ENCODE measurements at regions not wholly inside any gene's neighbourhood (a gene's known extent, or its start where the extent isn't known, plus 50 kb on each side); places are given as distances from the start of the nearest gene placed in this dataset.

- DNase-seq = no peak
- no peaks in the 10 kb centered on the region for H3K27me3 Mint-ChIP-seq
- no peaks in the 10 kb centered on the region for H3K36me3 Mint-ChIP-seq
- H3K4me3 Mint-ChIP-seq = no peak overlapping the region
- no peaks in the 10 kb centered on the region for H3K4me1 Mint-ChIP-seq
- POLR2A ChIA-PET = no interaction called here
- H3K9me3 Mint-ChIP-seq = peaks cover 0 to 15% (median 0%) of the 10 kb centered on the region in 9 donors
- no peak for ATAC-seq
- no peak overlapping the region for H3K27ac Mint-ChIP-seq
These were observed 643.8 kb upstream of the TENM4 start for GRCh38 chr11:80084608-80085007.

- POLR2A ChIA-PET = no interaction called here
- Mint-ChIP-seq H3K9me3 (peaks cover 0 to 15% (median 0%) of the 10 kb centered on the region in 9 donors), H3K4me1 (no peaks in the 10 kb centered on the region), H3K27me3 (no peaks in the 10 kb centered on the region), H3K27ac (peak overlapping the region in 1 of 10 donors; percentile 72), H3K36me3 (no peaks in the 10 kb centered on the region), H3K4me3 (no peak overlapping the region)
- DNase-seq = no peak
- ATAC-seq = no peak
These were observed 642.7 kb upstream of the TENM4 start for GRCh38 chr11:80083531-80083951.

- no peak for ATAC-seq
- POLR2A ChIA-PET = no interaction called here
These were observed 641.6 kb upstream of the TENM4 start for GRCh38 chr11:80082406-80082805.

GRCh38 chr11:80077113-80077512, 636.3 kb upstream of the TENM4 start:
- H3K27me3 Mint-ChIP-seq = no peaks in the 10 kb centered on the region
- H3K9me3 Mint-ChIP-seq = peaks cover 0 to 13% (median 5%) of the 10 kb centered on the region in 9 donors
- H3K4me3 Mint-ChIP-seq = no peak overlapping the region
- POLR2A ChIA-PET = no interaction called here
- no peak overlapping the region for H3K27ac Mint-ChIP-seq
- no peaks in the 10 kb centered on the region for H3K36me3 Mint-ChIP-seq
- ATAC-seq (no peak), DNase-seq (no peak)
- no peaks in the 10 kb centered on the region for H3K4me1 Mint-ChIP-seq

More at GRCh38 chr11:80082406-80082805, 641.6 kb upstream of the TENM4 start:
- Mint-ChIP-seq H3K27ac (no peak overlapping the region), H3K4me3 (no peak overlapping the region), H3K9me3 (peaks cover 0 to 9% (median 0%) of the 10 kb centered on the region in 9 donors), H3K4me1 (no peaks in the 10 kb centered on the region), H3K36me3 (no peaks in the 10 kb centered on the region), H3K27me3 (no peaks in the 10 kb centered on the region)
- no peak for DNase-seq

GRCh38 chr11:80074837-80075236, 634.0 kb upstream of the TENM4 start:
- no peaks in the 10 kb centered on the region for H3K4me1 Mint-ChIP-seq
- no peaks in the 10 kb centered on the region for H3K27me3 Mint-ChIP-seq
- POLR2A ChIA-PET = no interaction called here
- no peak for ATAC-seq
- no peak overlapping the region for H3K27ac Mint-ChIP-seq
- DNase-seq = no peak
- peaks cover 0 to 15% (median 5%) of the 10 kb centered on the region in 9 donors for H3K9me3 Mint-ChIP-seq
- H3K36me3 Mint-ChIP-seq = no peaks in the 10 kb centered on the region
- H3K4me3 Mint-ChIP-seq = no peak overlapping the region

- Mint-ChIP-seq H3K36me3 (no peaks in the 10 kb centered on the region), H3K4me3 (no peak overlapping the region), H3K27ac (no peak overlapping the region), H3K9me3 (peaks cover 0 to 18% (median 2%) of the 10 kb centered on the region in 9 donors), H3K27me3 (no peaks in the 10 kb centered on the region), H3K4me1 (no peaks in the 10 kb centered on the region)
- DNase-seq = no peak
- no peak for ATAC-seq
- POLR2A ChIA-PET = no interaction called here
These were observed 625.5 kb upstream of the TENM4 start for GRCh38 chr11:80066291-80066690.

- POLR2A ChIA-PET = no interaction called here
- no peaks in the 10 kb centered on the region for H3K36me3 Mint-ChIP-seq
- H3K4me1 Mint-ChIP-seq = no peaks in the 10 kb centered on the region
- H3K27me3 Mint-ChIP-seq = no peaks in the 10 kb centered on the region
- H3K9me3 Mint-ChIP-seq = peaks cover 2 to 24% (median 4%) of the 10 kb centered on the region in 9 donors
- no peak overlapping the region for H3K27ac Mint-ChIP-seq
- H3K4me3 Mint-ChIP-seq = no peak overlapping the region
- ATAC-seq = no peak
- no peak for DNase-seq
These were observed 624.3 kb upstream of the TENM4 start for GRCh38 chr11:80065086-80065485.

GRCh38 chr11:80061056-80061455, 620.2 kb upstream of the TENM4 start:
- no peak overlapping the region for H3K4me3 Mint-ChIP-seq
- no peak for DNase-seq
- H3K9me3 Mint-ChIP-seq = peaks cover 2 to 26% (median 6%) of the 10 kb centered on the region in 9 donors
- no peaks in the 10 kb centered on the region for H3K27me3 Mint-ChIP-seq
- no peak overlapping the region for H3K27ac Mint-ChIP-seq
- H3K4me1 Mint-ChIP-seq = no peaks in the 10 kb centered on the region
- POLR2A ChIA-PET = no interaction called here
- no peaks in the 10 kb centered on the region for H3K36me3 Mint-ChIP-seq
- no peak for ATAC-seq

GRCh38 chr11:80054582-80055165, 613.8 kb upstream of the TENM4 start:
- ATAC-seq (no peak), DNase-seq (no peak)
- no peak overlapping the region for H3K4me3 Mint-ChIP-seq
- POLR2A ChIA-PET = no interaction called here
- no peaks in the 10 kb centered on the region for H3K4me1 Mint-ChIP-seq
- H3K27ac Mint-ChIP-seq = no peak overlapping the region
- H3K27me3 Mint-ChIP-seq = no peaks in the 10 kb centered on the region
- no peaks in the 10 kb centered on the region for H3K36me3 Mint-ChIP-seq
- H3K9me3 Mint-ChIP-seq = peaks cover 0 to 15% (median 3%) of the 10 kb centered on the region in 9 donors

- H3K4me1 Mint-ChIP-seq = no peaks in the 10 kb centered on the region
- no peak overlapping the region for H3K27ac Mint-ChIP-seq
- ATAC-seq (no peak), DNase-seq (no peak)
- POLR2A ChIA-PET = no interaction called here
- peaks cover 0 to 16% (median 3%) of the 10 kb centered on the region in 9 donors for H3K9me3 Mint-ChIP-seq
- no peak overlapping the region for H3K4me3 Mint-ChIP-seq
- no peaks in the 10 kb centered on the region for H3K36me3 Mint-ChIP-seq
- peaks cover 0 to 3% (median 0%) of the 10 kb centered on the region in 5 donors for H3K27me3 Mint-ChIP-seq
These were observed 607.7 kb upstream of the TENM4 start for GRCh38 chr11:80048513-80048912.

- POLR2A ChIA-PET = no interaction called here
- Mint-ChIP-seq H3K9me3 (peaks cover 2 to 11% (median 6%) of the 10 kb centered on the region in 9 donors), H3K4me3 (no peak overlapping the region), H3K36me3 (no peaks in the 10 kb centered on the region), H3K27ac (no peak overlapping the region), H3K27me3 (peaks cover 0 to 3% (median 0%) of the 10 kb centered on the region in 5 donors), H3K4me1 (no peaks in the 10 kb centered on the region)
- DNase-seq (no peak), ATAC-seq (no peak)
These were observed 600.5 kb upstream of the TENM4 start for GRCh38 chr11:80041136-80042000.

- Mint-ChIP-seq H3K9me3 (peaks cover 0 to 9% (median 2%) of the 10 kb centered on the region in 9 donors), H3K27me3 (no peaks in the 10 kb centered on the region), H3K4me1 (no peaks in the 10 kb centered on the region), H3K4me3 (no peak overlapping the region), H3K36me3 (no peaks in the 10 kb centered on the region), H3K27ac (no peak overlapping the region)
- no peak for ATAC-seq
- no peak for DNase-seq
- POLR2A ChIA-PET = no interaction called here
These were observed 594.0 kb upstream of the TENM4 start for GRCh38 chr11:80034801-80035200.

- no peaks in the 10 kb centered on the region for H3K36me3 Mint-ChIP-seq
- no peaks in the 10 kb centered on the region for H3K27me3 Mint-ChIP-seq
- DNase-seq (no peak), ATAC-seq (no peak)
- no peak overlapping the region for H3K27ac Mint-ChIP-seq
- H3K4me3 Mint-ChIP-seq = no peak overlapping the region
- H3K9me3 Mint-ChIP-seq = peaks cover 0 to 4% (median 0%) of the 10 kb centered on the region in 9 donors
- H3K4me1 Mint-ChIP-seq = no peaks in the 10 kb centered on the region
- POLR2A ChIA-PET = no interaction called here
These were observed 590.3 kb upstream of the TENM4 start for GRCh38 chr11:80031014-80031600.
